Gastrocnemius medialis (tissue), 4 donors: ENCODE measurements at regions not wholly inside any gene's neighbourhood (a gene's known extent, or its start where the extent isn't known, plus 50 kb on each side); places are given as distances from the start of the nearest gene placed in this dataset.

Experiments used
- CTCF ChIP-seq, 5 experiments: fragments of 450-650 bp in 3 of 5; fragments of 200-600 bp in 2 of 5; sonication (generic) in 2 of 5; IDR thresholded peaks in 4 of 5; conservative IDR thresholded peaks in 1 of 5; 1 replicate in 4 of 5; 2 replicates in 1 of 5; pipeline ENCODE4 v1.5.1; 2016 to 2019; ENCODE audit warnings: antibody characterized with exemption in 5 of 5, mild to moderate bottlenecking in 3 of 5, moderate library complexity in 3 of 5
- POLR2A ChIP-seq, 2 donors: fragments of 450-650 bp; IDR thresholded peaks; one replicate each; pipeline ENCODE4 v1.6.1; 2017; ENCODE audit warnings: antibody characterized with exemption in 2 of 2, mild to moderate bottlenecking in 2 of 2, moderate library complexity in 2 of 2

GRCh38 chr20:61045876-61046585 is 206.0 kb upstream of the CDH4 start:
- TF ChIP-seq CTCF (IDR thresholded peaks at IDR 0.05 in 4 of 5, conservative IDR thresholded peaks at IDR 0.05 in 1 of 5) (no peak), POLR2A (IDR thresholded peaks at IDR 0.05) (no peak)
